ENCODE measurements at regions not wholly inside any gene's neighbourhood (a gene's known extent, or its start where the extent isn't known, plus 50 kb on each side); places are given as distances from the start of the nearest gene placed in this dataset.

DNA sequence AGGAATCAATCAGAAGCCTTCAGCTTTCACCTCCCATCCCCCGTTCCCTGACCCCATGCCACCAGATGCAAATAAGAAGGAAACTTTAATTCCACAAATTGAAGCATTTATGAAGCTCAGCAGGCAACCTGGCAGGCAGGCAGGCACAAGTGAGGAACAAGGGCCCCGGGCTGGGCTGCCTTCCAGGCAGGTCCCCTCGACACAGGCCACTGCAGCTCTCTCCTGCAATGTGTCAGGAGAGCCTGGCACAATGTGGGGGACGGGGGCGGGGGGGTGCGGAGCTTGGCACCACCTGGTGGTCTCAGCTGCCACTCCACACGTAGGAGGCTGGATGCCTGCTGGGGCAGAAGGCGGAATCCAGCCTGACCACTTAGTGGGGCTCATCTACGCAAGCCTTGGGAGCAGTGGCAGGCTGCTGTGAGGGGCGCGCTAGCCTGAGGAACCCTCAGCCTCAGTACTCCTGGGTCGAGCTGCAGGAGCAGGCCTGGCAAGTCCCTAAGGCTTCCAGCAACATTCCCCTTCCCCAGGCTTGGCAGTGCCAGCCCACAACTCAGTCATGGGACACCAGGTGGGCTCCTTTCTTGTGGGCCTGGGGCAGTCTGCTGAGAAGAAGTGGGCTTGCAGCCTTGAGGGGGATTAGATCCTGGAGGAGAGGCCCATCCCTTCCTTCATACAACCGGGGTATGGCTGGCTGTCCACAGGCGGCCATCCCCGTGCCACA lies 50.2 kb upstream of the KCNMB1 start:
- CTCF ChIA-PET: interaction anchor here (0.5 to 2.1 kb wide), 4 partner anchors 19 to 194 kb away, joined by 3 to 8 read pairs (median 6); no protein-coding TSS in a partner anchor
- TF ChIP-seq ZNF626 (tag by site-specific recombination; IDR thresholded peaks at IDR 0.05): no peak
- TF ChIP-seq ZIC2 (tag by site-specific recombination; IDR thresholded peaks at IDR 0.05): peak; percentile 69
- TF ChIP-seq, protein P1, sequence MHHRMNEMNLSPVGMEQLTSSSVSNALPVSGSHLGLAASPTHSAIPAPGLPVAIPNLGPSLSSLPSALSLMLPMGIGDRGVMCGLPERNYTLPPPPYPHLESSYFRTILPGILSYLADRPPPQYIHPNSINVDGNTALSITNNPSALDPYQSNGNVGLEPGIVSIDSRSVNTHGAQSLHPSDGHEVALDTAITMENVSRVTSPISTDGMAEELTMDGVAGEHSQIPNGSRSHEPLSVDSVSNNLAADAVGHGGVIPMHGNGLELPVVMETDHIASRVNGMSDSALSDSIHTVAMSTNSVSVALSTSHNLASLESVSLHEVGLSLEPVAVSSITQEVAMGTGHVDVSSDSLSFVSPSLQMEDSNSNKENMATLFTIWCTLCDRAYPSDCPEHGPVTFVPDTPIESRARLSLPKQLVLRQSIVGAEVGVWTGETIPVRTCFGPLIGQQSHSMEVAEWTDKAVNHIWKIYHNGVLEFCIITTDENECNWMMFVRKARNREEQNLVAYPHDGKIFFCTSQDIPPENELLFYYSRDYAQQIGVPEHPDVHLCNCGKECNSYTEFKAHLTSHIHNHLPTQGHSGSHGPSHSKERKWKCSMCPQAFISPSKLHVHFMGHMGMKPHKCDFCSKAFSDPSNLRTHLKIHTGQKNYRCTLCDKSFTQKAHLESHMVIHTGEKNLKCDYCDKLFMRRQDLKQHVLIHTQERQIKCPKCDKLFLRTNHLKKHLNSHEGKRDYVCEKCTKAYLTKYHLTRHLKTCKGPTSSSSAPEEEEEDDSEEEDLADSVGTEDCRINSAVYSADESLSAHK (tag by site-specific recombination; IDR thresholded peaks at IDR 0.05): no peak
- TF ChIP-seq EGR2 (tag by site-specific recombination; IDR thresholded peaks at IDR 0.05; ENCODE audit: low read depth): no peak
- Histone ChIP-seq H3K4me1 (ENCODE audit: control insufficient read depth, insufficient read depth, low read length) (no peaks in the 10 kb centered on the region), H3K27ac (ENCODE audit: extremely low read depth, low read depth, low read length) (no peak overlapping the region), H3K4me3 (ENCODE audit: low read depth, low read length) (no peak overlapping the region), H3K9me3 (ENCODE audit: control insufficient read depth, insufficient read depth, low read depth, low read length) (no peaks in the 10 kb centered on the region), H3K36me3 (ENCODE audit: control insufficient read depth in 2 of 2, insufficient read depth in 1 of 2, low read length in 2 of 2) (no peaks in the 10 kb centered on the region)
- POLR2A ChIA-PET: no interaction called here

Data from HEK293 (cell line).